Lung (tissue), 11 donors: ENCODE measurements at regions not wholly inside any gene's neighbourhood (a gene's known extent, or its start where the extent isn't known, plus 50 kb on each side); places are given as distances from the start of the nearest gene placed in this dataset.

Experiments
- ATAC-seq: fragments of 200-7000 bp; cut with Tn5 transposase; one replicate; pipeline ENCODE4 v1.9.1; 2020; ENCODE audit warnings: moderate number of reproducible peaks; ENCODE audit not compliant: insufficient read depth, low FRiP score
- DNase-seq, 3 donors: peaks; one replicate each; pipeline ENCODE4 v3.0.0-alpha.2; 2013 to 2017
- H3K27ac ChIP-seq, 2 donors: one replicate each; pipeline ENCODE4 v1.5.1; 2013; ENCODE audit warnings: mild to moderate bottlenecking in 2 of 2, moderate library complexity in 2 of 2, control low read depth in 1 of 2, inconsistent platforms in 1 of 2, low read depth in 1 of 2, low read length in 1 of 2
- H3K27me3 ChIP-seq, 3 donors: one replicate each; pipeline ENCODE4 v1.5.1; 2013; ENCODE audit warnings: low read length in 2 of 3; ENCODE audit not compliant: control insufficient read depth in 3 of 3, insufficient read depth in 3 of 3
- H3K36me3 ChIP-seq, 4 donors: one replicate each; pipeline ENCODE4 v1.5.1; 2013; ENCODE audit warnings: low read length in 4 of 4, mild to moderate bottlenecking in 1 of 4, moderate library complexity in 1 of 4; ENCODE audit not compliant: control insufficient read depth in 4 of 4, insufficient read depth in 4 of 4
- H3K4me1 ChIP-seq, 5 donors: one replicate each; pipeline ENCODE4 v1.5.1; 2013; ENCODE audit warnings: low read length in 5 of 5, mild to moderate bottlenecking in 2 of 5, moderate library complexity in 1 of 5; ENCODE audit not compliant: control insufficient read depth in 5 of 5, insufficient read depth in 5 of 5
- H3K4me3 ChIP-seq: one replicate; pipeline ENCODE4 v1.5.1; 2013; ENCODE audit warnings: mild to moderate bottlenecking, control low read depth, moderate library complexity
- H3K9ac ChIP-seq, 2 donors: one replicate each; pipeline ENCODE4 v1.5.1; 2013; ENCODE audit warnings: low read length in 2 of 2, control low read depth in 1 of 2; ENCODE audit not compliant: insufficient read depth in 1 of 2
- H3K9me3 ChIP-seq, 4 donors: one replicate each; pipeline ENCODE4 v1.5.1; 2013; ENCODE audit warnings: low read length in 3 of 4, mild to moderate bottlenecking in 1 of 4, moderate library complexity in 1 of 4; ENCODE audit not compliant: control insufficient read depth in 4 of 4, insufficient read depth in 3 of 4
- CTCF ChIP-seq: IDR thresholded peaks from 2 replicates; pipeline ENCODE4 v1.5.1; 2012; ENCODE audit warnings: mild to moderate bottlenecking; ENCODE audit errors: control extremely low read depth, extremely low read depth
- WGBS, 2 donors: extraction: QIAGEN DNeasy Blood & Tissue Kit; methylation state at CpG; one replicate each; pipeline ENCODE4 v1.1.7; 2013; 5-methylcytosine and 5-hydroxymethylcytosine counted together
- donor health status: control.
- donor health status: control.
- donor health status: Bipolar disorder and iron deficiency.
- donor health status: healthy.
- donor health status: DM: yes; HTN: yes; CAD: no.

GRCh38 chr17:70808596-70808995 lies 639.3 kb downstream of the KCNJ2 start:
- WGBS, 2 donors = 88 to 89% methylated on average over 2 of the region's 2 CpGs
- no peak for TF ChIP-seq CTCF

GRCh38 chr17:70810609-70811008 lies 641.3 kb downstream of the KCNJ2 start:
- H3K27ac ChIP-seq = no peak overlapping the region
- no peaks in the 10 kb centered on the region for H3K36me3 ChIP-seq
- no peaks in the 10 kb centered on the region for H3K9me3 ChIP-seq
- peak in 2 of 3 donors; percentile 74 for DNase-seq
- H3K9ac ChIP-seq = no peak overlapping the region
- H3K4me3 ChIP-seq = no peak overlapping the region
- no peaks in the 10 kb centered on the region for H3K27me3 ChIP-seq
- ATAC-seq = no peak
- WGBS, 2 donors = 56 to 67% methylated on average over 1 of the region's 1 CpG
- H3K4me1 ChIP-seq = no peaks in the 10 kb centered on the region
- TF ChIP-seq CTCF = no peak

More at GRCh38 chr17:70808596-70808995, 639.3 kb downstream of the KCNJ2 start:
- no peaks in the 10 kb centered on the region for H3K9me3 ChIP-seq
- no peaks in the 10 kb centered on the region for H3K36me3 ChIP-seq
- DNase-seq (no peak), ATAC-seq (no peak)
- H3K4me1 ChIP-seq = no peaks in the 10 kb centered on the region
- H3K27me3 ChIP-seq = no peaks in the 10 kb centered on the region
- no peak overlapping the region for H3K27ac ChIP-seq
- no peak overlapping the region for H3K9ac ChIP-seq
- H3K4me3 ChIP-seq = no peak overlapping the region

GRCh38 chr17:70813355-70813930 lies 644.1 kb downstream of the KCNJ2 start:
- Histone ChIP-seq H3K27me3 (no peaks in the 10 kb centered on the region), H3K4me1 (no peaks in the 10 kb centered on the region), H3K9me3 (no peaks in the 10 kb centered on the region), H3K4me3 (no peak overlapping the region), H3K36me3 (no peaks in the 10 kb centered on the region), H3K27ac (no peak overlapping the region), H3K9ac (no peak overlapping the region)
- no peak for DNase-seq
- 73 to 87% methylated on average over 12 of the region's 12 CpGs for WGBS, 2 donors
- no peak for TF ChIP-seq CTCF
- no peak for ATAC-seq

GRCh38 chr17:70819183-70819582 lies 649.9 kb downstream of the KCNJ2 start:
- DNase-seq = no peak
- H3K4me3 ChIP-seq = no peak overlapping the region
- no peaks in the 10 kb centered on the region for H3K36me3 ChIP-seq
- no peak for ATAC-seq
- H3K4me1 ChIP-seq = no peaks in the 10 kb centered on the region
- H3K9me3 ChIP-seq = no peaks in the 10 kb centered on the region
- no peak overlapping the region for H3K9ac ChIP-seq
- H3K27ac ChIP-seq = no peak overlapping the region
- H3K27me3 ChIP-seq = no peaks in the 10 kb centered on the region
- WGBS, 2 donors = 92 to 95% methylated on average over 2 of the region's 2 CpGs
- TF ChIP-seq CTCF = no peak
